ENCODE measurements at regions not wholly inside any gene's neighbourhood (a gene's known extent, or its start where the extent isn't known, plus 50 kb on each side); places are given as distances from the start of the nearest gene placed in this dataset.

DNA sequence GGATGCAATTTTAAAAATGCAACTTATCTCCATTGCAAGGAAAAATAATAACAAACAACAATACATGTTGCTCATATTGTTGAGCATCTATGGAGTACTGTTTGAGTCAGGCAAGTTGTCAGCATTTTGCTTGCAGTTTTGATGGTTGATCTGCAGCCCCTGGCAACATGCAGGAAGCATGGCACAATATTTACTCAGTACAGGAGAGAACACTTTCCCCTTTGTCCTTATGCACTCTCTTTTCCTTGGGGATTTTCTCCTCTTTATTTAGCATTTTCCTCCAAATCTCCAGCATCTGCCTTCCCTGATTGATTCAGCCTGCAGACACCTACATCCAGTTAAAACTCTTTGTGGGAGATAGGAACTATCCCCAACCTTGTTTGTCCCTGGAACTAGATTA, 620.5 kb upstream of the LRRN3 start:
- TF ChIP-seq, protein P1, sequence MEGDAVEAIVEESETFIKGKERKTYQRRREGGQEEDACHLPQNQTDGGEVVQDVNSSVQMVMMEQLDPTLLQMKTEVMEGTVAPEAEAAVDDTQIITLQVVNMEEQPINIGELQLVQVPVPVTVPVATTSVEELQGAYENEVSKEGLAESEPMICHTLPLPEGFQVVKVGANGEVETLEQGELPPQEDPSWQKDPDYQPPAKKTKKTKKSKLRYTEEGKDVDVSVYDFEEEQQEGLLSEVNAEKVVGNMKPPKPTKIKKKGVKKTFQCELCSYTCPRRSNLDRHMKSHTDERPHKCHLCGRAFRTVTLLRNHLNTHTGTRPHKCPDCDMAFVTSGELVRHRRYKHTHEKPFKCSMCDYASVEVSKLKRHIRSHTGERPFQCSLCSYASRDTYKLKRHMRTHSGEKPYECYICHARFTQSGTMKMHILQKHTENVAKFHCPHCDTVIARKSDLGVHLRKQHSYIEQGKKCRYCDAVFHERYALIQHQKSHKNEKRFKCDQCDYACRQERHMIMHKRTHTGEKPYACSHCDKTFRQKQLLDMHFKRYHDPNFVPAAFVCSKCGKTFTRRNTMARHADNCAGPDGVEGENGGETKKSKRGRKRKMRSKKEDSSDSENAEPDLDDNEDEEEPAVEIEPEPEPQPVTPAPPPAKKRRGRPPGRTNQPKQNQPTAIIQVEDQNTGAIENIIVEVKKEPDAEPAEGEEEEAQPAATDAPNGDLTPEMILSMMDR (IDR thresholded peaks at IDR 0.05) = no peak
- TF ChIP-seq POLR2A (IDR thresholded peaks at IDR 0.05) = no peak

All from right lobe of liver (tissue), 4 donors.